Hematopoietic multipotent progenitor cell treated with erythropoietin and hydrocortisone succinate and interleukin-3 and kit ligand, for 6 days (in vitro differentiated cells): ENCODE measurements at regions not wholly inside any gene's neighbourhood (a gene's known extent, or its start where the extent isn't known, plus 50 kb on each side); places are given as distances from the start of the nearest gene placed in this dataset.

Experiments
- DNase-seq: peaks from one replicate; pipeline ENCODE4 v3.0.0-alpha.2; 2015

- DNase-seq = no peak
Measured at GRCh38 chr15:53296603-53297002, 462.9 kb downstream of the WDR72 start.

- no peak for DNase-seq
Measured at GRCh38 chr15:53295574-53295973, 463.9 kb downstream of the WDR72 start.

- DNase-seq = no peak
Measured at GRCh38 chr15:53288542-53288941, 470.9 kb downstream of the WDR72 start.

- no peak for DNase-seq
Measured at GRCh38 chr15:53274630-53275029, 484.5 kb upstream of the ONECUT1 start.

- no peak for DNase-seq
Measured at GRCh38 chr15:53272116-53272515, 482.0 kb upstream of the ONECUT1 start.

- DNase-seq = no peak
Measured at GRCh38 chr15:53266176-53266575, 476.0 kb upstream of the ONECUT1 start.

GRCh38 chr15:53260647-53261046 is 470.5 kb upstream of the ONECUT1 start:
- DNase-seq = no peak

GRCh38 chr15:53256457-53256856 is 466.3 kb upstream of the ONECUT1 start:
- DNase-seq = no peak

GRCh38 chr15:53256043-53256442 is 465.9 kb upstream of the ONECUT1 start:
- DNase-seq = no peak

GRCh38 chr15:53251996-53252395 is 461.9 kb upstream of the ONECUT1 start:
- DNase-seq = no peak

GRCh38 chr15:53251523-53251922 is 461.4 kb upstream of the ONECUT1 start:
- DNase-seq = no peak

- DNase-seq = no peak
Measured at GRCh38 chr15:53247041-53247708, 457.0 kb upstream of the ONECUT1 start.

GRCh38 chr15:53246404-53246803 is 456.3 kb upstream of the ONECUT1 start:
- DNase-seq = no peak

GRCh38 chr15:53233801-53234200 is 443.7 kb upstream of the ONECUT1 start:
- DNase-seq = no peak

GRCh38 chr15:53230473-53230872 is 440.3 kb upstream of the ONECUT1 start:
- no peak for DNase-seq

- no peak for DNase-seq
Measured at GRCh38 chr15:53226559-53226958, 436.4 kb upstream of the ONECUT1 start.

GRCh38 chr15:53225781-53226180 is 435.6 kb upstream of the ONECUT1 start:
- DNase-seq = no peak

- no peak for DNase-seq
Measured at GRCh38 chr15:53224371-53224770, 434.2 kb upstream of the ONECUT1 start.

- no peak for DNase-seq
Measured at GRCh38 chr15:53223815-53224214, 433.7 kb upstream of the ONECUT1 start.

GRCh38 chr15:53218666-53219580 is 428.8 kb upstream of the ONECUT1 start:
- DNase-seq = no peak

- DNase-seq = no peak
Measured at GRCh38 chr15:53216036-53216435, 425.9 kb upstream of the ONECUT1 start.

- no peak for DNase-seq
Measured at GRCh38 chr15:53213336-53213735, 423.2 kb upstream of the ONECUT1 start.

GRCh38 chr15:53212785-53213184 is 422.6 kb upstream of the ONECUT1 start:
- DNase-seq = no peak

- DNase-seq = no peak
Measured at GRCh38 chr15:53210653-53211052, 420.5 kb upstream of the ONECUT1 start.
